ENCODE measurements at regions not wholly inside any gene's neighbourhood (a gene's known extent, or its start where the extent isn't known, plus 50 kb on each side); places are given as distances from the start of the nearest gene placed in this dataset.

DNA sequence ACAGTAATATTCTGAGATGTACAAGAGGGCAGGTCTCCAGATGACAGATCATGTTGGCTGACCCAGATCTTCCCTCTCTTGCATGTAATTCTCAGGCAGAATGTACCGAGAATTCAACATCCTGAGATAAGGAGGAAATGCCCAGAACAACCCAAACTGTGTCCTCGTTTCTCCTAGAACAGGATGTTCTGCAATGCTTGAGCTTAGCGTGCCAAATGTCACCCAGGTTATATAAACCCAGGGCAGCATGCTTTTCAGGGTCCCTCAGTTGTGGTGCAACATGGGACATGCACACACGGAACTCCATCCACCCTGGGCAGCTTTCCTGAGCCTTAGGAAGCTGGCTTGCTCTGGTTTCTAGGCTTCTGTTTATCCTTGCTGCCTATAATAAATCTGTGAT is 102.1 kb upstream of the CMC1 start:
- TF ChIP-seq, protein P1, sequence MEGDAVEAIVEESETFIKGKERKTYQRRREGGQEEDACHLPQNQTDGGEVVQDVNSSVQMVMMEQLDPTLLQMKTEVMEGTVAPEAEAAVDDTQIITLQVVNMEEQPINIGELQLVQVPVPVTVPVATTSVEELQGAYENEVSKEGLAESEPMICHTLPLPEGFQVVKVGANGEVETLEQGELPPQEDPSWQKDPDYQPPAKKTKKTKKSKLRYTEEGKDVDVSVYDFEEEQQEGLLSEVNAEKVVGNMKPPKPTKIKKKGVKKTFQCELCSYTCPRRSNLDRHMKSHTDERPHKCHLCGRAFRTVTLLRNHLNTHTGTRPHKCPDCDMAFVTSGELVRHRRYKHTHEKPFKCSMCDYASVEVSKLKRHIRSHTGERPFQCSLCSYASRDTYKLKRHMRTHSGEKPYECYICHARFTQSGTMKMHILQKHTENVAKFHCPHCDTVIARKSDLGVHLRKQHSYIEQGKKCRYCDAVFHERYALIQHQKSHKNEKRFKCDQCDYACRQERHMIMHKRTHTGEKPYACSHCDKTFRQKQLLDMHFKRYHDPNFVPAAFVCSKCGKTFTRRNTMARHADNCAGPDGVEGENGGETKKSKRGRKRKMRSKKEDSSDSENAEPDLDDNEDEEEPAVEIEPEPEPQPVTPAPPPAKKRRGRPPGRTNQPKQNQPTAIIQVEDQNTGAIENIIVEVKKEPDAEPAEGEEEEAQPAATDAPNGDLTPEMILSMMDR (IDR thresholded peaks at IDR 0.05; ENCODE audit: unreplicated experiment) = no peak
- Mint-ChIP-seq H3K9me3 (no peaks in the 10 kb centered on the region), H3K36me3 (no peaks in the 10 kb centered on the region), H3K27ac (no peak overlapping the region), H3K4me1 (peaks cover 6% of the 10 kb centered on the region), H3K27me3 (ENCODE audit: low read depth) (peaks cover 10% of the 10 kb centered on the region), H3K4me3 (no peak overlapping the region)
- no peak for DNase-seq (ENCODE audit: low spot score in 2 of 2, unreplicated experiment in 2 of 2)

DNA sequence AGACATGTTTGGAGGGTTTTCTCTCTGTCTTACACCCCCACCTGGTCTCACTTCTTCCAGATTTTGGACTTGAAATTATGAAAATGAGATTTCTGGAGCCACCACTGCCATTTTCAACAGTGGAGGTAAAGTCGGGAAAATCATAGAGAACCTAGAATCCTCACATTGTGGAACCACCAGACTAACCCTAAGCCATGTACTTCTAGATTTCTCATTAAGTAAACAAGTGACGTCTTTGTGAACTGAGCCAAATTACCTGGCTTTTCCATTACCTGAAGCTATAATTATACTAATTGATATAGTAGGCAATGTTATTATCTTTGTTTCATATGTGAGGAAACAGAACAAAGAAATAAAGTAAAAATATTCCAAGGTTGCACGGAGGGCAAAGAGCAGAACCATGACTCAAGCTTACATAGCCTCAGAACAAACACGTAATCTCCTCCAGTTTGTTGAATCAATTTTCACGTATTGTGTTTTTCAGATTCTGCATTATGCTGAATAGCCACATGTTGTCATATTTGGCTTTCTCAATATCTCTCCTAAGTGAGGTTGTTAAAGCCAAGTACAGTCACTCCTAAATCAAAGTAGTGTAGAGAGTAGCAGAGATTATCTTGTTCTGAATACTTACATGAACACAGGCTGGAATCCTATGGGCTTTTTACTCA is 101.3 kb upstream of the CMC1 start:
- DNase-seq (ENCODE audit: low spot score in 2 of 2, unreplicated experiment in 2 of 2) = no peak

DNA sequence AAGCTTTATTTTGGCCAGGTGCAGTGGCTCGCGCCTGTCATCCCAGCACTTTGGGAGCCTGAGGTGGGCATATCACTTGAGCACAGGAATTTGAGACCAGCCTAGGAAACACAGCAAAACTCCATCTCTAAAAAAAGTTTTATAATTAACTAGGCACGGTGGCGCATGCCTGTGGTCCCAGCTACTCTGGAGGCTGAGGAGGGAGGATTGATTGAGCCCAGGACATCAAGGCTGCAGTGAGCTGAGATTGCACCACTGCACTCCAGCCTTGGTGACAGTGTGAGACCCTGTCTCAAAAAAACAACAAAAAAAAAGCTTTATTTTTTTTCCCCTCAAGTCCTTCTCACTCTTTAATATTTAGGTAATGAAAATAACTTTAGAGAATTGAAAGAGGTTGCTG is 100.8 kb upstream of the CMC1 start:
- TF ChIP-seq, protein P1 (IDR thresholded peaks at IDR 0.05; ENCODE audit: unreplicated experiment) = no peak
- Mint-ChIP-seq H3K27ac (no peak overlapping the region), H3K9me3 (no peaks in the 10 kb centered on the region), H3K27me3 (ENCODE audit: low read depth) (peaks cover 10% of the 10 kb centered on the region), H3K36me3 (no peaks in the 10 kb centered on the region), H3K4me1 (peaks cover 5% of the 10 kb centered on the region), H3K4me3 (no peak overlapping the region)
- no peak for DNase-seq (ENCODE audit: low spot score in 2 of 2, unreplicated experiment in 2 of 2)

More for the DNA sequence above, 101.3 kb upstream of the CMC1 start:
- Mint-ChIP-seq H3K27me3 (ENCODE audit: low read depth) (peaks cover 10% of the 10 kb centered on the region), H3K27ac (no peak overlapping the region), H3K9me3 (no peaks in the 10 kb centered on the region), H3K4me3 (no peak overlapping the region), H3K36me3 (no peaks in the 10 kb centered on the region), H3K4me1 (peaks cover 5% of the 10 kb centered on the region)
- TF ChIP-seq, protein P1 (IDR thresholded peaks at IDR 0.05; ENCODE audit: unreplicated experiment) = no peak

DNA sequence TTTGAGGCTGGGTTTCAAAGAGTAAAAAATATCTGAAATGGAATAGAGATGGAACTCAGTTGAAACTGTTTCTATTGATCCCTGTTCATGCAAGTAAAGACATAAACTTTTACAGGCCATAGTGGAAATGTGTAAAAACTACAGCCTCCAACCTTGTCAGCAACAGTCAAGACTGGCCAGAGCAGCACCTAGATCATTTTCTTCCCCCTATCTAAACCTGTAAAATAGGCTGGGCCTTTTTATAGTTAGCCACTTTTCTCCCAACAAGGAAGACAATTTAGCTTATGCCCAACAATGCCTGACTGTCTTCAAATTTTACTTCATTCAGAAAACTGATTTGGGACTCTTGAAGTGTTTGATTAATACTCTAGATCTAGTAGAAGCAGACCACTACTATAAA is 91.5 kb upstream of the CMC1 start:
- H3K4me1 Mint-ChIP-seq = no peaks in the 10 kb centered on the region
- no peak overlapping the region for H3K27ac Mint-ChIP-seq
- TF ChIP-seq, protein P1 (IDR thresholded peaks at IDR 0.05; ENCODE audit: unreplicated experiment) = no peak
- H3K27me3 Mint-ChIP-seq (ENCODE audit: low read depth) = no peaks in the 10 kb centered on the region
- no peak overlapping the region for H3K4me3 Mint-ChIP-seq
- no peaks in the 10 kb centered on the region for H3K36me3 Mint-ChIP-seq
- peaks cover 11% of the 10 kb centered on the region for H3K9me3 Mint-ChIP-seq
- DNase-seq (ENCODE audit: low spot score in 2 of 2, unreplicated experiment in 2 of 2) = no peak

DNA sequence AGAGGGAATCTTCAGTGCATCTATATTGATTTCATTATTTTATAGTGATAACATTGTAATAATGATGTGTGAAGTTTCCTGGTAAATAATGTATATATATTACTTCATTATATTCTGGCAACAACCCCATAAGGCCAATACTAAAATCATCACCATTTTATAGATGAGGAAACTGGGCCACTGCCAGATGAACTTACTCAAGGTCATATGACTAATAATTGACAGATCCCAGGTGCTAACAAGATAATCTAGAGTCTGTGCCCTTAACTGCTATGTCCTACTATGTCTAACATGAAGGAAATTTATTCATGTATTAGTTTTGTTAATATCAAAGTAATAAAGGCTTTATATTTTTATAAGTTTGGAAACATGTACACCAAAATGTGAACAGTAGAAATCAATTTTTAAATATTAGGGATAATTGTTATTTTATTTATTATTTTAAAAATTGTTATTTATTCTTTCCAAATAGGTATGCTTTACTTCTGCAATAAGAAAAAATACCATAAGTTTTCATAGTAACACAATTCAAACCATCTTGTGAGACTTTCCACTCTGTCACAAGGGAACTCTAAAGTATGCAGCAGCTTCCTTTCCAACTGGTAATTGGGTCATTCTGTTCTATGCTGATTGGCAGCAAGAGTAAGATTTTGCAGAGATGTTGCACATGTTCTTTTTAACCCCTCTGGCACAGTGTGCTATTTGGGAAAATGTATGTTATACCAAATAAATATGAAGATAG is 90.8 kb upstream of the CMC1 start:
- Mint-ChIP-seq H3K36me3 (no peaks in the 10 kb centered on the region), H3K4me1 (no peaks in the 10 kb centered on the region), H3K9me3 (peaks cover 16% of the 10 kb centered on the region), H3K27me3 (ENCODE audit: low read depth) (no peaks in the 10 kb centered on the region), H3K27ac (no peak overlapping the region), H3K4me3 (no peak overlapping the region)
- DNase-seq (ENCODE audit: low spot score in 2 of 2, unreplicated experiment in 2 of 2) = no peak
- TF ChIP-seq, protein P1 (IDR thresholded peaks at IDR 0.05; ENCODE audit: unreplicated experiment) = no peak

Data from mesothelial cell of epicardium (in vitro differentiated cells).